ENCODE measurements at regions not wholly inside any gene's neighbourhood (a gene's known extent, or its start where the extent isn't known, plus 50 kb on each side); places are given as distances from the start of the nearest gene placed in this dataset.

- H3K27me3 Mint-ChIP-seq (ENCODE audit: low read depth): peaks cover 3% of the 10 kb centered on the region
- no peaks in the 10 kb centered on the region for H3K4me1 Mint-ChIP-seq (ENCODE audit: low read depth)
- no peaks in the 10 kb centered on the region for H3K9me3 Mint-ChIP-seq
- DNase-seq (no peak), ATAC-seq (no peak)
- H3K36me3 Mint-ChIP-seq (ENCODE audit: insufficient read depth): no peaks in the 10 kb centered on the region
- no peak overlapping the region for H3K4me3 Mint-ChIP-seq
Observed at GRCh38 chr7:411677-412312, 107.9 kb downstream of the PDGFA start.

DNA sequence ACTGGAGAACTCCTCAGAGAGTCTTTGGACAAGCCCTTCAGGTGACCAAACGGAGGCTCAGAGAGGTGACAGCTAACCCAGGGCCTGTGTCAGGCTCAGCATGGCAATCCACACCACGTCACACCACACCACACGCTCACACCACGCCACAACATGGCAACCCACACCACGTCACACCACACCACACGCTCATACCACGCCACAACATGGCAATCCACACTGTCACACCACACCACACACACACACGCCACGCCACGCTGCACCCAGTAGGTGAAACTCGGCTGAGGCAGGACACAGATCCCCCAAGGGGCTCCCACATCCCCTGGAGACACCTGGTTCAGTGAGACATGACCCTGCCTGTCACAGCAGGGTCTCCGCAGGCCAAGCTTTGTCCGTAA is 107.3 kb downstream of the PDGFA start:
- Mint-ChIP-seq H3K9me3 (no peaks in the 10 kb centered on the region), H3K4me3 (no peak overlapping the region), H3K4me1 (ENCODE audit: low read depth) (no peaks in the 10 kb centered on the region), H3K36me3 (ENCODE audit: insufficient read depth) (no peaks in the 10 kb centered on the region), H3K27me3 (ENCODE audit: low read depth) (peaks cover 3% of the 10 kb centered on the region)
- DNase-seq: no peak
- no peak for ATAC-seq

- Mint-ChIP-seq H3K4me1 (ENCODE audit: low read depth) (no peaks in the 10 kb centered on the region), H3K27me3 (ENCODE audit: low read depth) (peaks cover under 1% of the 10 kb centered on the region), H3K9me3 (peaks cover 11% of the 10 kb centered on the region), H3K4me3 (no peak overlapping the region), H3K36me3 (ENCODE audit: insufficient read depth) (peaks cover 3% of the 10 kb centered on the region)
- ATAC-seq: no peak
- DNase-seq: no peak
Observed at GRCh38 chr7:414681-415560, 104.7 kb downstream of the PDGFA start.

DNA sequence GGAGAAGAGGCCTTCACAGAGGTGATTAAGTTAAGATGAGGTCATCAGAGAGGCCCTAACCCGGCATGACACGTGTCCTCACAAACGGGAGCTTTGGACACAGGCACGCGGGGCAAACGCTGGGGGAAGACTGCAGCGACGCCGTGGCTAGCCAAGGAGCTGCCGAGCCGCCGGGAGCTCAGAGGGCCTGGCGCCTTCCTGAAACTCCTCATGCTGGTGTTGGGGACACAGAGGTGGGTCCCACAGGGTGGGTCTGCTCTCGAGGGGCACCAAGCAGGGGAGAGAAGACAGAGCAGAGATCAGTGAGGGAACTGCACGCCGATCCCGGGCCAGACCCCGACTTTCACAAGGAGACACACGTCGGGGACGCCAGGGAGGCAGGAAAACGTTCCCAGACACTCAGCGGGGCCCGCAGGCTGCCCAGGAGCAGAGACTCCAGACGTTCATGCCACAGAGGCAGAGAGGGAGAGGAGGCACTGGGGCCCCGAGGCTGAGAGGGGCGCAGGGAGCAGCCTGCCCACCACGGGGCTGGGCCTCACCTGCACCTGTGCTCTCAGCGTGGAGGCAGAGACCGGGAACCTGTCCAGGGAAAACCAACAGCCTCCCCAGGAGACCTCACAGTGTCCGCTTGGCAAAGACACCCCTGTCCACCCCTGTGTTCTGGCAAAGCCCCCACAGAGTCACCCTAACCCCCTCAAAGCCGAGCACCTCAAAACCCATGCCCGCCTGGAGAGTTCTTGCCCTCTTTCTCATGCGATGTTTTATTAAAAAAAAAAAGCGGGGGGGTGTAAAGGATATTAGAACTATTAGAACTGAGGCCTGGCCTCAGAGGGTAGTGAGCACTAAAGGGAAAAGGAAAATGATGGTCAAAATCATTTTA is 103.8 kb downstream of the PDGFA start:
- Mint-ChIP-seq H3K9me3 (peaks cover 11% of the 10 kb centered on the region), H3K4me1 (ENCODE audit: low read depth) (no peaks in the 10 kb centered on the region), H3K27me3 (ENCODE audit: low read depth) (no peaks in the 10 kb centered on the region), H3K4me3 (no peak overlapping the region), H3K36me3 (ENCODE audit: insufficient read depth) (peaks cover 3% of the 10 kb centered on the region)
- no peak for DNase-seq
- ATAC-seq: no peak

- H3K4me3 Mint-ChIP-seq: no peak overlapping the region
Observed at GRCh38 chr7:416761-417624, 102.7 kb downstream of the PDGFA start.

DNA sequence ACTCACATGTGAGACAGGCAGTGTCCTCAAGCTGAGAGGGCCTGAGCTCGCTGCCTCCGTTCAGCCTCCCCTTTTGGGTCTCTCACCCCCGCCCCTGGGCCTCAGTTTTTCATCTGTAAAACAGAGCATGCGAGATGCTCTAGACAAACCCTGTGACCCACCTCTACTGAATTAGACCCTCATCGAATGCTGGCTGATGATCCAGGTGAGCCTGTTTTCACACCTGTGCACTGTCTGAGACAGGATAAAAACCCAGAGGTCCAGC is 102.1 kb downstream of the PDGFA start:
- DNase-seq: no peak
- ATAC-seq: no peak
- H3K36me3 Mint-ChIP-seq (ENCODE audit: insufficient read depth): peaks cover 3% of the 10 kb centered on the region
- no peaks in the 10 kb centered on the region for H3K27me3 Mint-ChIP-seq (ENCODE audit: low read depth)
- no peak overlapping the region for H3K4me3 Mint-ChIP-seq
- peaks cover 11% of the 10 kb centered on the region for H3K9me3 Mint-ChIP-seq
- H3K4me1 Mint-ChIP-seq (ENCODE audit: low read depth): no peaks in the 10 kb centered on the region

More at GRCh38 chr7:416761-417624, 102.7 kb downstream of the PDGFA start:
- Mint-ChIP-seq H3K4me1 (ENCODE audit: low read depth) (no peaks in the 10 kb centered on the region), H3K27me3 (ENCODE audit: low read depth) (no peaks in the 10 kb centered on the region), H3K9me3 (peaks cover 11% of the 10 kb centered on the region), H3K36me3 (ENCODE audit: insufficient read depth) (peaks cover 3% of the 10 kb centered on the region)
- no peak for ATAC-seq
- no peak for DNase-seq

DNA sequence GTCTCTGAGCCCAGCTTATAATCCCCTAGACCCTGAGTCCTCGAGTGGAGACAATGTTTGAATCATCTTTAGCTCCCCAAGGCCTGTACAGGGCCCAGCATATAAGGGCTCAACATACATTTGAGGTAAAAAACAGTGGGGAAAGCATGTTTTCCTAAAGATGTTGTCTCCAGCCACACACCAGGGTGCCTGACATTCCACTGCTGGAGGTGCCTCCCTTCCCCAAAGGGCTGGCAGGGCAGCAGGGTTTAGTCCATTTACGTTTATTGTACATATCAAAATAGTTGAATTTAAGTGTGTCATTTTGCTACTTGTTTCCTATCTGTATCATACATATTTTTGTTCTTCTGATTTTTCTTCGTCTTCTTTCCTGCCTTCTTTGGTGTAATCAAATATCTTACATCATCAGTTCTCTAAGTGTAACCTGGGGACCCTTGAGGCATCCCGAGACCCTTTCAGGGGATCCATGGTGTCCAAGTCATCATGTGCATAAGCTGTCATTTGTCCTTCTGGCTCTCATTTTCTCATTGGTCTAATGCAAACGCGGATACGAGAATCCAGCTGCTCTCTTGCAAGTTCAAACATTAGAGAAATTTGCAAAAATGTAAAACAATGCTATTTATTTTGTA is 101.6 kb downstream of the PDGFA start:
- DNase-seq: no peak
- no peaks in the 10 kb centered on the region for H3K4me1 Mint-ChIP-seq (ENCODE audit: low read depth)
- H3K36me3 Mint-ChIP-seq (ENCODE audit: insufficient read depth): peaks cover 3% of the 10 kb centered on the region
- no peaks in the 10 kb centered on the region for H3K27me3 Mint-ChIP-seq (ENCODE audit: low read depth)
- no peak for ATAC-seq
- H3K4me3 Mint-ChIP-seq: no peak overlapping the region
- H3K9me3 Mint-ChIP-seq: peaks cover 11% of the 10 kb centered on the region

GRCh38 chr7:418636-419280 is 100.9 kb downstream of the PDGFA start:
- ATAC-seq (no peak), DNase-seq (no peak)
- H3K27me3 Mint-ChIP-seq (ENCODE audit: low read depth): no peaks in the 10 kb centered on the region
- no peaks in the 10 kb centered on the region for H3K4me1 Mint-ChIP-seq (ENCODE audit: low read depth)
- H3K36me3 Mint-ChIP-seq (ENCODE audit: insufficient read depth): peaks cover 3% of the 10 kb centered on the region
- peaks cover 11% of the 10 kb centered on the region for H3K9me3 Mint-ChIP-seq
- H3K4me3 Mint-ChIP-seq: no peak overlapping the region

DNA sequence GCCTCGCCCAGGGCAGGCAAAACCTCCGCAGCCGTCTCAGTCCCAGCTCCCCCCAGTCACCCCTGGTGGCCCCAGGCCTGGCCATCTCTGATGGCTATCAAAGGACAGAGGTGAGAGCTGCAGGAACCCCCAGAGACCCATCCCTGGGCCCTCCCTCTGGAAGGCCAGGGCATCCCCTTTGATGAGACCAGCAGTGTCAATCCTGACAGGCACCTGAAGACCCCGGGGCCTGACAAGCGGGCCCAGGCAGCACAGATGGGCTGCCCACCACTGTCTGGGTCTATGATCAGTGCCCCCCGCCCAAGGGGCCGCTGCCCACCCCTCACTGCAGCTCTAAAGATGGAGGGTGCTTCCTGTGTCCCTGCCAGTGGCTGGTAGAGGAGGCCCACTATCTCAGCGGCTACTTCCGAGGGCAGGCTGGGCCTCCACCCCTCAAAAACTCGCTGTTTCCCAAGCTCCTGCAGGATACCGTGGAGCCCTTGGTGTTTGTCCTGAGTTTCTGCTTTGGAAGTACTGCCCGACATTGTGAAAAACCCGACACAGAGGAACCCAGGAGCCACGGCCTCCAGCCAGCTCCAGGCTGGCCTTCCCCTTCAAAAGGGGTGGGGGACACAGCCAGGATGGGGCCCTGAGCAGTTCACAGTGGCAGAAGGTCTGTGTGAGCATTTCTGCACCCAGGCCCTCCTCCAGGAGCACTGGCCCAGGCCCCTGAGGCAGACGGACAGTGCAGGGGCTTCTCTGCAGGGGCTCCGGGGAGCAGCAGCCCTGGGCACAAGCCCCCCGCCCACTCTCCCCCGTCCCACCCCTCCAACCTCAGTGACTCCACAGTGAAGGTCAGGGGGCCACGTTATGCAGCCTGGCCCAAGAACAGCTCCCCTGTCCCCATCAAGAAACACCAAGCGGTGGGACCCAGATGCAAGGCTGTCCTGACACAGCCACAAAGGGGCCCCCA is 99.2 kb downstream of the PDGFA start:
- DNase-seq (no peak), ATAC-seq (no peak)
- no peak overlapping the region for H3K4me3 Mint-ChIP-seq
- H3K36me3 Mint-ChIP-seq (ENCODE audit: insufficient read depth): peaks cover 3% of the 10 kb centered on the region
- H3K27me3 Mint-ChIP-seq (ENCODE audit: low read depth): no peaks in the 10 kb centered on the region
- H3K4me1 Mint-ChIP-seq (ENCODE audit: low read depth): no peaks in the 10 kb centered on the region
- peaks cover 11% of the 10 kb centered on the region for H3K9me3 Mint-ChIP-seq

DNA sequence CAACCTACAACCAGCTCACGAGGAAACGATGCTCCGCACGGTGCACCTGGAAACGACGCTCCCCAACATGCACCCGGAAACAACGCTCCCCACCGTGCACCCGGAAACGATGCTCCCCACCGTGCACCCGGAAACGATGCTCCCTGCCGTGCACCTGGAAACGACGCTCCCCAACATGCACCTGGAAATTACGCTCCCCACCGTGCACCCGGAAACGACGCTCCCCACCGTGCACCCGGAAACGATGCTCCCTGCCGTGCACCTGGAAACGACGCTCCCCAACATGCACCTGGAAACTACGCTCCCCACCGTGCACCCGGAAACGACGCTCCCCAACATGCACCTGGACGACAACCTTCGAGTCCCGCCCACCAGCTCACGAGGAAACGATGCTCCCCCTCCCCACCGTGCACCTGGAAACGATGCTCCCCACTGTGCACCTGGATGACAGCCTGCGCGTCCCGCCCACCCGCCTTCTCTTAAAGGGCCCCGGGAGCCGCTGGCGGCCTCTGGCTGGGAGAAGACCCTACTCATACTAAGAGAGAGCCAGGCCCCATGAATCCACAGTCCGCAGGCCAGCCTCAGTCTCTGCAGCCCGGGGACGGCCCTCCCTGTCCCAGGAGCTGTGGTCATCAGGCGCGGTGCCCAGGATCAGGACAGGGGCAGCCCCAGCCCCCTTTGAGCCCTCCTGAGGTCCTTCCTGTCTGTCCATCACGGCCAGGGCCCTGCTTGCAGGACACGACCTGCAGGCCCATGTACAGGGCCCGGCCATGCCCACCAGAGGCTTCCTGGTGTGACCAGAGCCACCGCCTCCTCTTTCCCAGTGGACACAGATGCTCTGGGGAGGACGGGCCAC is 98.3 kb downstream of the PDGFA start:
- H3K9me3 Mint-ChIP-seq: peaks cover 11% of the 10 kb centered on the region
- DNase-seq (no peak), ATAC-seq (peak in 1 of 2 donors; percentile 37)
- H3K36me3 Mint-ChIP-seq (ENCODE audit: insufficient read depth): peaks cover 3% of the 10 kb centered on the region
- H3K27me3 Mint-ChIP-seq (ENCODE audit: low read depth): no peaks in the 10 kb centered on the region
- no peaks in the 10 kb centered on the region for H3K4me1 Mint-ChIP-seq (ENCODE audit: low read depth)
- H3K4me3 Mint-ChIP-seq: no peak overlapping the region

DNA sequence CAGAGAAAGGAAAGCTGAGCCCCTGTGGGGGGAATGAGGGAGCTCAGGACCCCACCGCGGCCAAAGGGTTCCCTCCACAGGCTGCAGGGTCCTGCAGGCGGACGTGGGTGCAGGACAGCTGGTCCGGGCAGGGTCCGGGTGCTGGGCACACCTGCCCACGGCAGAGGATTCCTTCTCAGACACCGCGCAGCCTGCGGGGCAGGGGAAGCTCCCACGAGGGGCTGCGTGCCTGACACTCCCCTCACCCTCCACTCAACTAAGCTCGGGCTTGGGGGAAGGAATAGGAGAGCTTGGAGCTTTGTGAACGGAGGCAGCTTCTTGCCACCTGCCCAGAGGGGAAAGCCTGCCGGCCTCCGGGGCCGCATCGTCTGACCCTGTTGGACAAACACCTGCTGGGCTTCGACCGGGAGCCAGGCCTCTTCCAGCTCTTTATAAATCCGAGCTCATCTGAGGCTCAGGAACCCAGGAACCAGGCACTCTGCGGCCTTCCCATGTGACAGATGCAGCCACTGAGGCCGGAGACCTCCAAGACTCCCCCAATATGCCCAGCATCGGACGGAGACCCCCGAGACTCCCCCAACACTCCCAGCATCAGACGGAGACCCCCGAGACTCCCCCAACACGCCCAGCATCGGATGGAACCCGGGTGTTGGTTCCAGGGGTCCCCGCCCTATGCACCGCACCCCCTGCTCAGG is 97.3 kb downstream of the PDGFA start:
- DNase-seq (no peak), ATAC-seq (no peak)
- no peaks in the 10 kb centered on the region for H3K27me3 Mint-ChIP-seq (ENCODE audit: low read depth)
- H3K9me3 Mint-ChIP-seq: peaks cover 11% of the 10 kb centered on the region
- no peaks in the 10 kb centered on the region for H3K4me1 Mint-ChIP-seq (ENCODE audit: low read depth)
- H3K36me3 Mint-ChIP-seq (ENCODE audit: insufficient read depth): peaks cover 3% of the 10 kb centered on the region
- no peak overlapping the region for H3K4me3 Mint-ChIP-seq
